Vagina (tissue), 2 donors: ENCODE measurements at regions not wholly inside any gene's neighbourhood (a gene's known extent, or its start where the extent isn't known, plus 50 kb on each side); places are given as distances from the start of the nearest gene placed in this dataset.

ENCODE experiments used
- CTCF ChIP-seq, 3 experiments: fragments of 450-650 bp in 2 of 3; fragments of 200-600 bp in 1 of 3; sonication (generic) in 1 of 3; IDR thresholded peaks; one replicate each; pipeline ENCODE4 v1.5.1; 2017 to 2019; ENCODE audit warnings: antibody characterized with exemption in 3 of 3, mild to moderate bottlenecking in 2 of 3, moderate library complexity in 2 of 3
- POLR2A ChIP-seq, 2 donors: fragments of 450-650 bp; IDR thresholded peaks; one replicate each; pipeline ENCODE4 v1.6.1; 2017; ENCODE audit warnings: antibody characterized with exemption in 2 of 2, mild to moderate bottlenecking in 2 of 2, moderate library complexity in 2 of 2
- POLR2AphosphoS5 ChIP-seq, 2 donors: sonication (generic); formaldehyde crosslinking; IDR thresholded peaks; one replicate each; pipeline ENCODE4 v1.9.0; 2017; ENCODE audit warnings: antibody characterized with exemption in 2 of 2, mild to moderate bottlenecking in 2 of 2, low read depth in 1 of 2; ENCODE audit not compliant: insufficient read depth in 1 of 2

DNA sequence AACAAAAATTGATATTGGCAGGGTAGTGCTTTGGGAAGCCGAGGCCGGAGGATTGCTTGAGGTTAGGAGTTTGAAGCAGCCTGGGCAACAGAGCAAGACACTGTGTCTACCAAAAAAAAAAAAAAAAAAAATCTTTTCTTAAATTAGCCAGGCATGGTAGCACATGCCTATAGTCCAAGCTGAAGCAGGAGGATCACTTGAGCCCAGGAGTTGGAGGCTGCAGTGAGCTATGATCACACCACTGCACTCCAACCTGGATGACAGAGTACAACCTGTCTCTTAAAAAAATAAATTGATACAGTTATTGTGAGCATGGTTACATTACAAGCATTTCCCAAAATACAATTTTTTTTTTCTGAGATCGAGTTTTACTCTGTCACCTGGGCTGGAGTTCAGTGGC, 59.4 kb upstream of the SVIL start:
- TF ChIP-seq POLR2AphosphoS5 (IDR thresholded peaks at IDR 0.05; ENCODE audit: insufficient read depth in 1 of 2, low read depth in 1 of 2) (no peak), CTCF (IDR thresholded peaks at IDR 0.05) (no peak), POLR2A (IDR thresholded peaks at IDR 0.05) (no peak)
